Endothelial cell (in vitro differentiated cells): ENCODE measurements at regions not wholly inside any gene's neighbourhood (a gene's known extent, or its start where the extent isn't known, plus 50 kb on each side); places are given as distances from the start of the nearest gene placed in this dataset.

Experiments
- DNase-seq: peaks from one replicate; pipeline ENCODE4 v3.0.0; 2021; ENCODE audit warnings: low spot score
- H3K27ac Mint-ChIP-seq: one replicate; pipeline ENCODE4 v1.8.0; 2021; ENCODE audit warnings: mixed read lengths, inconsistent platforms; ENCODE audit not compliant: unreplicated experiment
- H3K27me3 Mint-ChIP-seq: one replicate; pipeline ENCODE4 v1.8.0; 2021; ENCODE audit warnings: mild to moderate bottlenecking, moderate library complexity, mixed read lengths, inconsistent platforms; ENCODE audit not compliant: unreplicated experiment
- H3K36me3 Mint-ChIP-seq: one replicate; pipeline ENCODE4 v1.8.0; 2021; ENCODE audit warnings: mild to moderate bottlenecking, low read depth, mixed read lengths, inconsistent platforms; ENCODE audit not compliant: unreplicated experiment
- H3K4me1 Mint-ChIP-seq: one replicate; pipeline ENCODE4 v1.8.0; 2021; ENCODE audit warnings: mild to moderate bottlenecking, mixed read lengths, inconsistent platforms; ENCODE audit not compliant: unreplicated experiment
- H3K4me3 Mint-ChIP-seq: one replicate; pipeline ENCODE4 v1.8.0; 2021; ENCODE audit warnings: mild to moderate bottlenecking, mixed read lengths, inconsistent platforms; ENCODE audit not compliant: unreplicated experiment
- H3K9me3 Mint-ChIP-seq: one replicate; pipeline ENCODE4 v1.8.0; 2021; ENCODE audit warnings: mixed read lengths, inconsistent platforms; ENCODE audit not compliant: unreplicated experiment
- CTCF ChIP-seq: fragments of 200-600 bp; sonication (generic); IDR thresholded peaks from one replicate; pipeline ENCODE4 v1.5.0; 2021; ENCODE audit warnings: antibody characterized with exemption; ENCODE audit not compliant: unreplicated experiment

GRCh38 chr16:17632667-17633066, 161.9 kb upstream of the XYLT1 start:
- Mint-ChIP-seq H3K4me1 (no peaks in the 10 kb centered on the region), H3K27ac (no peak overlapping the region)

GRCh38 chr16:17629936-17630335, 159.2 kb upstream of the XYLT1 start:
- TF ChIP-seq CTCF: no peak
- Mint-ChIP-seq H3K27ac (no peak overlapping the region), H3K27me3 (peaks cover 1% of the 10 kb centered on the region), H3K36me3 (peaks cover 7% of the 10 kb centered on the region), H3K4me3 (no peak overlapping the region), H3K4me1 (no peaks in the 10 kb centered on the region), H3K9me3 (peaks cover 9% of the 10 kb centered on the region)
- DNase-seq: no peak

More at GRCh38 chr16:17632667-17633066, 161.9 kb upstream of the XYLT1 start:
- no peaks in the 10 kb centered on the region for H3K9me3 Mint-ChIP-seq
- no peak for DNase-seq
- H3K27me3 Mint-ChIP-seq: peaks cover 1% of the 10 kb centered on the region
- H3K4me3 Mint-ChIP-seq: no peak overlapping the region
- no peaks in the 10 kb centered on the region for H3K36me3 Mint-ChIP-seq
- TF ChIP-seq CTCF: no peak

- peaks cover 7% of the 10 kb centered on the region for H3K36me3 Mint-ChIP-seq
- no peak for DNase-seq
- no peak overlapping the region for H3K27ac Mint-ChIP-seq
- no peak for TF ChIP-seq CTCF
- peaks cover 1% of the 10 kb centered on the region for H3K27me3 Mint-ChIP-seq
- H3K4me3 Mint-ChIP-seq: no peak overlapping the region
- H3K4me1 Mint-ChIP-seq: no peaks in the 10 kb centered on the region
- H3K9me3 Mint-ChIP-seq: peaks cover 9% of the 10 kb centered on the region
These were observed 158.2 kb upstream of the XYLT1 start for GRCh38 chr16:17628983-17629382.

GRCh38 chr16:17622366-17622765, 151.6 kb upstream of the XYLT1 start:
- DNase-seq: no peak
- Mint-ChIP-seq H3K9me3 (peaks cover 8% of the 10 kb centered on the region), H3K27me3 (no peaks in the 10 kb centered on the region), H3K27ac (no peak overlapping the region), H3K4me3 (no peak overlapping the region), H3K36me3 (peaks cover 6% of the 10 kb centered on the region), H3K4me1 (no peaks in the 10 kb centered on the region)
- TF ChIP-seq CTCF: no peak

GRCh38 chr16:17619261-17619660, 148.5 kb upstream of the XYLT1 start:
- Mint-ChIP-seq H3K4me3 (no peak overlapping the region), H3K36me3 (no peaks in the 10 kb centered on the region), H3K27me3 (no peaks in the 10 kb centered on the region)

More at GRCh38 chr16:17619261-17619660, 148.5 kb upstream of the XYLT1 start:
- H3K9me3 Mint-ChIP-seq: no peaks in the 10 kb centered on the region
- TF ChIP-seq CTCF: no peak
- H3K27ac Mint-ChIP-seq: no peak overlapping the region
- no peak for DNase-seq
- no peaks in the 10 kb centered on the region for H3K4me1 Mint-ChIP-seq
